DMS114 treated with DMSO at 0.1 percent for 48 hours (cell line): ENCODE measurements at regions not wholly inside any gene's neighbourhood (a gene's known extent, or its start where the extent isn't known, plus 50 kb on each side); places are given as distances from the start of the nearest gene placed in this dataset.
A peak's percentile ranks its signal among the peaks of the same experiment; 100 is the strongest.
"Not testable (repeated sequence)": the region's sequence is repeated elsewhere in the genome, so short reads cannot be mapped to it uniquely, and the experiment has no call there.

Source experiments
- DNase-seq: peaks from one replicate; lab custom pipeline; 2025; ENCODE audit not compliant: unreplicated experiment; lab: John Stamatoyannopoulos, UW

- DNase-seq: no peak
Measured at GRCh38 chr12:41684997-41685396, 459.7 kb downstream of the GXYLT1 start.

GRCh38 chr12:41683513-41684240, 461.0 kb downstream of the GXYLT1 start:
- DNase-seq: no peak

- no peak for DNase-seq
Measured at GRCh38 chr12:41683023-41683422, 461.7 kb downstream of the GXYLT1 start.

GRCh38 chr12:41681898-41682297, 462.8 kb downstream of the GXYLT1 start:
- DNase-seq: no peak

GRCh38 chr12:41680155-41680554, 464.5 kb downstream of the GXYLT1 start:
- DNase-seq: no peak

GRCh38 chr12:41663598-41664265, 475.6 kb downstream of the PDZRN4 start:
- peak; percentile 54 for DNase-seq

- no peak for DNase-seq
Measured at GRCh38 chr12:41661141-41661765, 473.1 kb downstream of the PDZRN4 start.

GRCh38 chr12:41656454-41656853, 468.3 kb downstream of the PDZRN4 start:
- no peak for DNase-seq

GRCh38 chr12:41653386-41654326, 465.5 kb downstream of the PDZRN4 start:
- no peak for DNase-seq

- no peak for DNase-seq
Measured at GRCh38 chr12:41652981-41653380, 464.9 kb downstream of the PDZRN4 start.

GRCh38 chr12:41645624-41646023, 457.5 kb downstream of the PDZRN4 start:
- DNase-seq: no peak

- not testable (repeated sequence) for DNase-seq
Measured at GRCh38 chr12:41642808-41643207, 454.7 kb downstream of the PDZRN4 start.

GRCh38 chr12:41636653-41637052, 448.5 kb downstream of the PDZRN4 start:
- DNase-seq: no peak

- no peak for DNase-seq
Measured at GRCh38 chr12:41635626-41636364, 447.7 kb downstream of the PDZRN4 start.

GRCh38 chr12:41634091-41634490, 446.0 kb downstream of the PDZRN4 start:
- DNase-seq: no peak

- DNase-seq: no peak
Measured at GRCh38 chr12:41629611-41630010, 441.5 kb downstream of the PDZRN4 start.

GRCh38 chr12:41627476-41627875, 439.4 kb downstream of the PDZRN4 start:
- DNase-seq: no peak

- DNase-seq: no peak
Measured at GRCh38 chr12:41624571-41624970, 436.5 kb downstream of the PDZRN4 start.
